Activated naive CD4-positive, alpha-beta T cell treated with anti-CD3 and anti-CD28 coated beads, Interleukin-2, amount 50 U/mL, for 16 hours (primary cell): ENCODE measurements at regions not wholly inside any gene's neighbourhood (a gene's known extent, or its start where the extent isn't known, plus 50 kb on each side); places are given as distances from the start of the nearest gene placed in this dataset.
"Not testable (repeated sequence)": the region's sequence is repeated elsewhere in the genome, so short reads cannot be mapped to it uniquely, and the experiment has no call there.

ENCODE experiments used
- DNase-seq: peaks from one replicate; pipeline ENCODE4 v3.0.0-alpha.2; 2020

DNA sequence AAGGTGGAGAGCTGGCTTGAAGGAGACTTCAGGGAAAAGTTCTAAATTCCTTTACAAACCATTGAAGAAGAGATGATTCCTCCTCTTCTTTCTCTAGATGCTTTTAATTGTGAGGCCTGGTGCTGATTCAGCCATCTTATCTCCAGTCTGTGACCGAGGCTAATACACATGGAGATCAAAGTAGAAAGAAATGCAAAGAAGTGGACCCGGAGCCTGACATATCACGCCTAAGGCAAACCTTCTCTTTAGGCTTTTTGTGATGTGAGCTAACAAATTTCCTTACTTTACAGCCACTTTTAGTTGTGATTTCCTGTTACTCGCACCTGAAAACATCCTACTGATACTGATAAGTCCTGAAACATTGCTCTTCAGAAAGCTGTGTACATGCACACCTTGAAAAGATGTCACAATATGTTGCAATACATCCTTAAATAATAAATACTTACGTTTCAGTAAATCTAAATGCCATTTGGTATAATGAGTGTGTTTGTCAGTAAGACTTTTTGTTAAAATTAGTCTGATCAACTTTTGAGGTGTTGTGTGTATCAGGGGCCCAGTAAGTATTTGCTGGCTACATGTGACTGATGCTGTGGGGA lies 192.4 kb downstream of the BAMBI start:
- no peak for DNase-seq

DNA sequence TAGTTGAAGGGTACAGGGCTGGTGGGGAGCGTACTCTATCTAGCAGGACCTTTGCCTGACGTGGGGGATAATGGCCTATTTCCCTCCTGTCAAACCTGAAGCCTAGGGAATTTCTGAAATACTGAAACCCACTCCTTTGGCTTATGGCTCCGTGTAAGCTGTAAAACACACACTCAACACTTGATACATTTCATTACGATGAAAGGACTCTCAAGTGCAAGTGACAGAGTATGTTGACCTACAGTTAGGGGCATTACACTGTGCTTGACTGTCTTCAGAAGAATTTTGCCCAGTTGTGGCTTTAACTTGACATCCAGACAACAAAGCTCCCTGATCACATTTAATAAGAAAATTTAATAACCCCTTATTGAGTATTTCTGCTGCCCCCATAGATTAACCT lies 194.3 kb downstream of the BAMBI start:
- no peak for DNase-seq

- DNase-seq: no peak
Measured at GRCh38 chr10:28872587-28873165, 195.4 kb downstream of the BAMBI start.

DNA sequence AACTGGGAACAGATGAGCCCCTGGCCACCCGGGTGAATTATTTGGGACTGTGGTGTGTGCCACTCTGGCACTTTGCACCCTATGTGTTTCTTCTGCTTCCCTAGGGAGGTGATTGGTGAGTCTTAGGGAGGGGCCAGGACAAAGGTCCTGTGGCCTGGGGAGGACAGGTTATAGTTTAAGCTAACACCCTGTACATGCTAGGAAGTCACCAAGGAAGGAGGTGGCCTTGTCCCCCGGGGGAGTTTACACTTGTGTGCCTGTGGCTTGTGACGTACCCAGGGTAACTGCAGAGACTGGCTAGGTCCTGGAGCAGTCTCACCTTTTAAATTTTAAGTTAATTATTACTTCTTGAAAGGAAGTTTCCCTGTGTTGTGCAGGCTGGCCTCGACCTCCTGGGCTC lies 196.2 kb downstream of the BAMBI start:
- DNase-seq: no peak

- no peak for DNase-seq
Measured at GRCh38 chr10:28874210-28874609, 196.9 kb downstream of the BAMBI start.

GRCh38 chr10:28875549-28876081 lies 198.3 kb downstream of the BAMBI start:
- no peak for DNase-seq

DNA sequence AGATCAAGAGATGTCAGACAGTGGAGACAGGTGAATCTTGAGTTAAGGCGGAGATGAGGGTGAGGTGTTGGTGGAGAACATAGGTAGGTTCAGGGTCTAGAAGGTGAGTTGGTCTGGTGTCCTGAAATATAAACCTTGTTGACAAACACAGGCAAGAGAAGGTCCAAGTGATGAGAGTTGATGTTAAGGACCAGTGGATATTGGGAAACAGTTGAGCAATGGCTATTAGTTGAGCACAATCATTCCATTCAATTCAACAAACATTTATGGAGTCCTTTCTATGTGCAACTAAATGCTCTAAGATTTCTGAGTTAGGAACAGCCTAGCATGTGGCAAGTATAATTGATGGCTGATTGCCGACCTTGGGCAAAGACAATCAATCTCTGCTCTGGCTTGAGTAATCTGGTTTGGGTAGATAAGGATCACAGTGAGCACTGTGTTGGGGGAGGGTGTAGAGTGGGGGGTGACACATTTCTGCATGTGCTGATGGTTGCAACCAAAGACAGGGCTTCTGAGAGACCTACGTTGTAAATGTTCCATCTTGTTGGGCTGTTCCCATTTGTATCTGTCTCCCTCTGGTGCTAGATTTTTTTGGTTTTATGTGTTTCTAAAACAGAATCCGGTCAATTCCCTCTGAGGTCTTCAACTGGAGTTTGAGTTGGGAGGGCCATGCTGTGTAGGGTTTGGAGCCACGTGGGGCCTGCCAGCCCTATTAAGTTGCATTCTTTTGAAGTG lies 201.1 kb downstream of the BAMBI start:
- DNase-seq: no peak

DNA sequence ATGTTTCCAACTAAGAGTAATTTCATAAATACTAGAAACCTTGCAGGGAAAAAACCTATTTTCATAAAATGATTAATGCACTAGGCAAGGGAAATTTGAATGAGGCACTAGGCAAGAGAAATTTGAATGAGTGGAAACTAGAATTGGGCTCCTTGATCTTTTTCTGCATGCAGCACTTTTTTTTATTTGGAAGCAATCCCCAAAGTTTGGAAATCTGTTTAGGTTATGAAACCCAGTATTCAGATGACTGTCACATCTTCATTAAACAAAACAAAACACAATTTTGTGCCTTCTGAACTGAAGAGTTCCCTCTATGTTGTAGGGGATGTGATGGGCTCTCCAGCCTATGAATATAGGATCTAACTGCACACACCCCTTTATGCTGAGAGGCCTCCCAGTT lies 201.9 kb downstream of the BAMBI start:
- DNase-seq: no peak

- no peak for DNase-seq
Measured at GRCh38 chr10:28879875-28880682, 202.8 kb downstream of the BAMBI start.

GRCh38 chr10:28880683-28880950 lies 203.3 kb downstream of the BAMBI start:
- DNase-seq: no peak

GRCh38 chr10:28881171-28881882 lies 204.0 kb downstream of the BAMBI start:
- DNase-seq: no peak

GRCh38 chr10:28883741-28884423 lies 206.6 kb downstream of the BAMBI start:
- DNase-seq: no peak

- no peak for DNase-seq
Measured at GRCh38 chr10:28890121-28890950, 213.0 kb downstream of the BAMBI start.

DNA sequence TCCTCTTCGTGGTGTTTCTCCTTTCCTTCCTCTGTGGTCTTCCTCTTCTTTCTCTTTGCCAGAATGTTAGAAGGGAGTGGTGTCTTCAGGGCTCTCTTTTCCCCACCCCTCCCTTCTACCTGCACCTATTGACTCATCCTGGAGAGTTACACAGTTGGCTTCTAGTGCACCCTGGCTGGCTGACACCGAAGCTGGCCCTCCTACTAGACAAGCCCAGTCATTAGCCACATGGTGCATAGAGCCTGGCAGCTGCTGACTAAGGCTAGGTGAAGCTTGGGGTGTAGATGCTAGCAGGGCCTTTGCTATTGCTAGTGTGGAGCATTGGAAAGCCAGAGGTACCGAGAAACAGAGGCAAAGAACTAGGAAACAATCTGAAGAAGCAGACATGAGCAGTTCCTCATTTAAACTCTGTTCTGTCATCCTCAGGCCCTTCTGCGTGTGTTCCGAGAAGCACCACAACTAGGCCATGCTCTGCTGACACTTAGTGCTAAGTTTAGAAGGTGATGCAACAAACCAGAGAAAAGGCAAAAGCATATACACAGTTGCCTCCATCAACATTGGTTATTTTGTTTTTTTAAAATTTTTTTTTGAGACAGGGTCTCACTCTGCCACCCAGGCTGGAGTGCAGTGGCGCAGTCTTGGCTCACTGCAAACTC lies 213.9 kb downstream of the BAMBI start:
- no peak for DNase-seq

DNA sequence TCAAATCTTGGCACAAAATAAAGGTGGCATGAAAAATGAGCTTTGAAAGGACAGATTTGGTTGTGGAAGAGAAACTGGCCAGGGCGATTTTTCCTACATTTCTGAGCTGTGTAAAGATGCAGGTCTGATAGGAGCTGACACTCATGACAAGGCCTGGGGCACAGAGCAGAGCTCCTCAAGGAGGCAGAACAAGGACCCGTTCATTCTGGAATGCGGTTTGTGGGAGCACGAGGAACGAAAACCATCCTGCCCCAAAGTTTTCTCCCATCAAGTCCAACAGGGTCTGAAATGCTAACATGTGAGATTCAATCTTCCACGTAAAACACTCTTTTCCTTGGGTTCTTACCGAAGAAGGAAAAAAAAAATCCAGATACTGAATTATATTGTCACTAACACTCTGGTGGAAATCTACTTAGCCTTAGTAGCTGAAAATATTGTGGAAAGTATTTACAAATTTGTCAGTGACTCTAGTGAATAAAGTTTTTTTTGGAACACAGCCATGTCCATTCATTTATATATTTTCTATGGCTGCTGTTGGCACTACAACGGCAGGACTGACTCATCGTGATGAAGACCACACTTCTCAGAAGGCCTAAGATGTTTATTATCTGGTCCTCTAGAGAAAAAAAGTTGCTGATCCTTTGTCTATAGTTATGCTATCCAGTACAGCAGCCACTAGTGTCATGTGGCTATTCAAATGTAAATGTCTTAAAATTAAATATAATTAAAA lies 215.7 kb downstream of the BAMBI start:
- DNase-seq: no peak

DNA sequence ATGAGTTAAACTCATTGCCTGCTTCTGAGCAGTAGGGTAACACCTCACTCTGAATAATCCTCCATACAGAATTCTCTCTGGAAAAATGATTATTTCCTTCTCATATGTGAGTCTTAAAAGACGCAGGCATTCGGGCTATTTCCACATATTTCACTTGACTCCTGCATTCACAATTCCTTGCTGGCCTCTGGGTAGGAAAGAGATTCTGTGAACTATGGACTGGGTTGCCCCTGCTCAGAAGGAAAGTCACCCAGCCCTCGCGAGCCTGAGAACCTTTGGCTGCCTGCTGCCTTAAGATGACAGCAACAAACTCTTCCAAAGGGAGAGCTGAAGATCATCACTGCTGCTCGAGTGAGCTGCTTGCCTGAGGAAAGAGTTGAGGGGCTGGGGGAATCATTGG lies 216.8 kb downstream of the BAMBI start:
- no peak for DNase-seq

- DNase-seq: not testable (repeated sequence)
Measured at GRCh38 chr10:28895671-28896070, 218.3 kb downstream of the BAMBI start.

DNA sequence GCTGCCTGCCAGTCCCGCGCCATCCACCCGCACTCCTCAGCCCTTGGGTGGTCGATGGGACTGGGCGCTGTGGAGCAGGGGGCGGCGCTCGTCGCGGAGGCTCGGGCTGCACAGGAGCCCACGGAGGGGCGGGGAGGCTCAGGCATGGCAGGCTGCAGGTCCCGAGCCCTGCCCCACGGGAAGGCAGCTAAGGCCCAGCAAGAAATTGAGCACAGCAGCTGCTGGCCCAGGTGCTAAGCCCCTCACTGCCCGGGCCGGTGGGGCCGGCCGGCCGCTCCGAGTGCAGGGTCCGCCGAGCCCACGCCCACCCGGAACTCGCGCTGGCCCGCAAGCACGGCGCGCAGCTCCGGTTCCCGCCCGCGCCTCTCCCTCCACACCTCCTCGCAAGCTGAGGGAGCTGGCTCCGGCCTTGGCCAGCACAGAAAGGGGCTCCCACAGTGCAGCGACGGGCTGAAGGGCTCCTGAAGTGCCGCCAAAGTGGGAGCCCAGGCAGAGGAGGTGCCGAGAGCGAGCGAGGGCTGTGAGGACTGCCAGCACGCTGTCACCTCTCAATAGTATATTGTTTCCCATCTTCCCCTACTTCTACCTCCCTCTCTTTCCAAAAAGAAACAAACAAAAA lies 219.6 kb downstream of the BAMBI start:
- not testable (repeated sequence) for DNase-seq

DNA sequence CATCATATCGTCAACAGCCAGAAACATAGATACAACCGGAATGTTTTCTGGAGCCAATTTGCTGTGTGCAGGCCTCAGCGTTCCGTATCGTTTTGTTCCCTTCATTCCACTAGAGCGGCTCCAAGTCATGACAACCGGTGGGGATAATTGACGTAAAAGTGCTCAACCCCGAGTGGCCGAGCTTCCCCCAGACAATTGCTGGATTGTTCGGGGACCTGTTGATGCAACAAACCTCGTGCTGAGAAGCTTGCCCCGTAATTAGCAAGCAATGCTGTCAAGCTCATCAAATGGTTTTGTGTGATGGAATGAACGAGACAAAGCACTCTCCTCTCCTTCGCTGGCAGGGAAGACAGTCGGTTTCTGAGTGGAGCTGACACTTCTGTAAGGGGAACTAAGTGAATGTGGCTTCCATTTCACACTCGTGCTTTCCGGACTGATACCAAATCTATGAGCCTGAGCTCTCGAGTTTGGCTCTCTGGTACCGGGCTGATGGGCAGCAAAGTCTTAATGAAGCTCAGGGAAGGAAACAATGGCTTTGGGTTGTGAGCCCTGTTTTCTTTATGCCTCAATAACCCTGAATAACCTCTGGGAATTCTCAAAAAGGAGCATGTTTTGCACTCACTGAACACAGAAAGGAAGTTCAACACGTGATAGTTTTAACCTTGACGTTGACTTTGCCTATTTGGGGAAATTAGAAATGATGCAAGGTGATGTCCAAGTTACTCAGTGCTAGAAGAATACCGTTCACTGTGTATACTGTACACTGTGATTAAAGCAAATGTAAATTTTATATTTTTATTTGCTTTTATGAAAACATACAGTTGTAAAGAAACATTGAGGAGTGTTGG lies 220.5 kb downstream of the BAMBI start:
- DNase-seq: no peak
